Neural progenitor cell (in vitro differentiated cells): ENCODE measurements at regions not wholly inside any gene's neighbourhood (a gene's known extent, or its start where the extent isn't known, plus 50 kb on each side); places are given as distances from the start of the nearest gene placed in this dataset.

Experiments
- DNase-seq: peaks from one replicate; pipeline ENCODE4 v3.0.0-alpha.2; 2016; ENCODE audit warnings: low spot score
- H2AFZ ChIP-seq: fragments of 200-600 bp; sonication (generic); replicated peaks from 2 replicates; pipeline ENCODE4 v1.6.1; 2016; ENCODE audit warnings: antibody characterized with exemption
- H3F3A ChIP-seq: fragments of 200-600 bp; sonication (generic); 2 replicates; pipeline ENCODE4 v1.6.1; 2016; ENCODE audit warnings: antibody characterized with exemption, low read depth
- H3K27ac ChIP-seq: fragments of 200-600 bp; sonication (generic); 2 replicates; pipeline ENCODE4 v1.5.1; 2016; ENCODE audit warnings: mild to moderate bottlenecking
- H3K27me3 ChIP-seq: fragments of 200-600 bp; sonication (generic); 2 replicates; pipeline ENCODE4 v1.6.1; 2016; ENCODE audit warnings: mild to moderate bottlenecking, moderate library complexity
- H3K36me3 ChIP-seq: fragments of 200-600 bp; sonication (generic); 2 replicates; pipeline ENCODE4 v1.5.1; 2016
- H3K4me1 ChIP-seq: fragments of 200-600 bp; sonication (generic); 2 replicates; pipeline ENCODE4 v1.6.1; 2016; ENCODE audit warnings: mixed run types
- H3K4me2 ChIP-seq: fragments of 200-600 bp; sonication (generic); 2 replicates; pipeline ENCODE4 v1.6.1; 2016
- H3K4me3 ChIP-seq: fragments of 200-600 bp; sonication (generic); 2 replicates; pipeline ENCODE4 v1.5.1; 2016
- H3K79me2 ChIP-seq: fragments of 200-600 bp; sonication (generic); 2 replicates; pipeline ENCODE4 v1.6.1; 2016; ENCODE audit warnings: low read depth
- H3K9ac ChIP-seq: fragments of 200-600 bp; sonication (generic); 2 replicates; pipeline ENCODE4 v1.6.1; 2016
- H3K9me3 ChIP-seq: fragments of 200-600 bp; sonication (generic); 2 replicates; pipeline ENCODE4 v1.5.1; 2016; ENCODE audit warnings: low read depth
- H4K20me1 ChIP-seq: fragments of 200-600 bp; sonication (generic); 2 replicates; pipeline ENCODE4 v1.6.1; 2016; ENCODE audit warnings: low read depth
- H3K27ac Mint-ChIP-seq: 3 replicates; pipeline ENCODE4 v1.8.0; 2021; ENCODE audit warnings: mixed read lengths
- H3K27me3 Mint-ChIP-seq: 2 replicates; pipeline ENCODE4 v1.8.0; 2022; ENCODE audit warnings: low read depth, mild to moderate bottlenecking, inconsistent platforms, moderate library complexity, mixed read lengths; ENCODE audit not compliant: insufficient read depth
- H3K36me3 Mint-ChIP-seq: 3 replicates; pipeline ENCODE4 v1.8.0; 2021; ENCODE audit warnings: mixed read lengths
- H3K4me1 Mint-ChIP-seq: 3 replicates; pipeline ENCODE4 v1.8.0; 2021; ENCODE audit warnings: mixed read lengths
- H3K4me3 Mint-ChIP-seq: 3 replicates; pipeline ENCODE4 v1.8.0; 2021; ENCODE audit warnings: mild to moderate bottlenecking, moderate library complexity, mixed read lengths
- H3K9me3 Mint-ChIP-seq: 3 replicates; pipeline ENCODE4 v1.8.0; 2020; ENCODE audit warnings: mixed read lengths
- CTCF ChIP-seq: fragments of 200-600 bp; sonication (generic); IDR thresholded peaks from 2 replicates; pipeline ENCODE4 v1.5.1; 2017; ENCODE audit warnings: antibody characterized with exemption, mild to moderate bottlenecking
- EZH2 ChIP-seq: fragments of 200-600 bp; sonication (generic); IDR thresholded peaks from 2 replicates; pipeline ENCODE4 v1.6.1; 2017; ENCODE audit warnings: antibody characterized with exemption, mild to moderate bottlenecking, moderate library complexity
- EZH2phosphoT487 ChIP-seq: fragments of 200-600 bp; sonication (generic); IDR thresholded peaks from 2 replicates; pipeline ENCODE4 v1.6.1; 2017; ENCODE audit warnings: antibody characterized with exemption

DNA sequence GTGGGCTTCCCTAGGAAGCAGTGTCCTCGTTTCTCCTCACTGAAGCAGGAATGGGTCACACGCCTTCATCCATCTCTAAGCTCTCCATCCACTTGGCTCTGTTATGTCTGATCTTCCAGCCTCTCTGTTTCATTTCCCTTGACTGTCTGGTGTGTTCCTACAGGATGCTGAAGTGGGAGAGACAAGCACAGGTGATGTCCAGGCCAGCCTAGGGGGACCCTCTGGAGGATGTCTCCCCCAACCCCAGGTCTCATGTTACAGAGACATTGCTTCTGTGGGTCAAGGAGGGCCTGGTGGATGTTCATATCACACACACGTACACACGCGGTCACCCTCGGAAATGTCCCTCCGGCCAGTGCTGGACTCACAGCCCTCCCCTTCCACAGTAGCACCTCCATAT, 229.9 kb downstream of the CDC5L start:
- Mint-ChIP-seq H3K27ac (no peak overlapping the region), H3K36me3 (no peaks in the 10 kb centered on the region), H3K9me3 (no peaks in the 10 kb centered on the region), H3K4me1 (no peaks in the 10 kb centered on the region), H3K4me3 (no peak overlapping the region), H3K27me3 (peaks cover 2% of the 10 kb centered on the region)
- Histone ChIP-seq H3F3A (no peaks in the 10 kb centered on the region), H3K27me3 (no peaks in the 10 kb centered on the region), H3K36me3 (no peaks in the 10 kb centered on the region), H3K27ac (no peak overlapping the region), H4K20me1 (no peaks in the 10 kb centered on the region), H3K4me3 (no peak overlapping the region), H3K79me2 (no peaks in the 10 kb centered on the region), H3K4me1 (no peaks in the 10 kb centered on the region), H3K4me2 (no peak overlapping the region), H3K9ac (no peak overlapping the region), H3K9me3 (no peaks in the 10 kb centered on the region), H2AFZ (no peak overlapping the region)
- no peak for DNase-seq
- TF ChIP-seq EZH2phosphoT487 (no peak), CTCF (no peak), EZH2 (no peak)

- H3K79me2 ChIP-seq: no peaks in the 10 kb centered on the region
- Mint-ChIP-seq H3K27ac (no peak overlapping the region), H3K4me3 (no peak overlapping the region), H3K27me3 (peaks cover 2% of the 10 kb centered on the region), H3K36me3 (no peaks in the 10 kb centered on the region), H3K4me1 (peaks cover 3% of the 10 kb centered on the region), H3K9me3 (no peaks in the 10 kb centered on the region)
- no peaks in the 10 kb centered on the region for H4K20me1 ChIP-seq
- no peak overlapping the region for H2AFZ ChIP-seq
- H3K27me3 ChIP-seq: no peaks in the 10 kb centered on the region
- no peak overlapping the region for H3K27ac ChIP-seq
- H3F3A ChIP-seq: no peaks in the 10 kb centered on the region
- H3K4me3 ChIP-seq: no peak overlapping the region
- no peaks in the 10 kb centered on the region for H3K9me3 ChIP-seq
- no peak for TF ChIP-seq EZH2
- no peak for TF ChIP-seq EZH2phosphoT487
- TF ChIP-seq CTCF: no peak
- no peaks in the 10 kb centered on the region for H3K4me1 ChIP-seq
- H3K36me3 ChIP-seq: no peaks in the 10 kb centered on the region
- H3K9ac ChIP-seq: no peak overlapping the region
- H3K4me2 ChIP-seq: no peak overlapping the region
- no peak for DNase-seq
Observed at GRCh38 chr6:44618371-44618770, 230.9 kb downstream of the CDC5L start.

DNA sequence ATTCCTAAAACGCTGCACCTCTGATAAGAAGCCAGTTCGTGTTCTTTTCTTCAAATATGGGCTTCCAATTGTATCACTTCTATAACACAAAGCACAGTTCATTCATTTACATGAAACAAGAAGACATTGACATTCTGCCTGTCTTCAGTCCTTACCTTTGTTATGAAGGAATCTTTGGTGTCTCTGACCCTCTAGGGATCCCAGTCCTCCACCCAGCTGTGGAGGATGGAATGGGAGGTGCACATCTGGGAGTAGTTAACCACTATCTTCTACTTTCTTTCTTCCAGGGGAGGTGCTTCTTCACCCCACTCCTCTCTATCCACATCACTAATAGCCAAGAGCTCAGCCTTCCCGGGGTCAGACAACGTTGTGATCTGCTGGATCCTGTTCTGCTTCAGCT, 233.4 kb downstream of the CDC5L start:
- Histone ChIP-seq H3K27ac (no peak overlapping the region), H3K9me3 (no peaks in the 10 kb centered on the region), H3K9ac (no peak overlapping the region), H3K4me2 (no peak overlapping the region), H3K36me3 (no peaks in the 10 kb centered on the region), H2AFZ (no peak overlapping the region), H3K4me1 (peaks cover 11% of the 10 kb centered on the region), H3K79me2 (no peaks in the 10 kb centered on the region), H3F3A (no peaks in the 10 kb centered on the region), H3K4me3 (no peak overlapping the region), H3K27me3 (no peaks in the 10 kb centered on the region), H4K20me1 (no peaks in the 10 kb centered on the region)
- H3K27ac Mint-ChIP-seq: no peak overlapping the region
- no peak for DNase-seq
- TF ChIP-seq EZH2phosphoT487 (no peak), CTCF (no peak), EZH2 (no peak)
- H3K4me1 Mint-ChIP-seq: peaks cover 15% of the 10 kb centered on the region
- H3K36me3 Mint-ChIP-seq: no peaks in the 10 kb centered on the region
- H3K4me3 Mint-ChIP-seq: no peak overlapping the region
- H3K27me3 Mint-ChIP-seq: peaks cover 2% of the 10 kb centered on the region
- no peaks in the 10 kb centered on the region for H3K9me3 Mint-ChIP-seq

DNA sequence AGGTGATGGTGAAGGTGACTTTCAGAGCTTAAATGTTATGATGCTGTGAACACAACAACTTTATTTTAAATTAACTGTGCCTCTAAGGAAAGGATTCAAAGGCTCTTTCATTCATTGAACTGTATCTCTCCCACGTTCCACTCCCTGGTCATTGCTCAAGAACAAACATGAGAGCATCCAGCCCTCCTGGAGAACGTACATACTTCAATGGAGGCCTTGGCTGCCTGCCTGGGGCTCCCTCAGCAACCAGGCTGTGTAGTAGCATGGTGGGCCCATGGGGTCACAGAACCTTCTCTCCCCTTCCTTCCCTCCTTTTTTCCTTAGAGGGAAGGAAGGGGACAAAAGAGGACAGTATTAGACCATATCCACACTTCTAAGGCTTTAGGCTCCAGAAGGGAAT, 234.3 kb downstream of the CDC5L start:
- Mint-ChIP-seq H3K27ac (no peak overlapping the region), H3K36me3 (no peaks in the 10 kb centered on the region), H3K4me3 (no peak overlapping the region), H3K27me3 (peaks cover 2% of the 10 kb centered on the region), H3K4me1 (peaks cover 25% of the 10 kb centered on the region), H3K9me3 (no peaks in the 10 kb centered on the region)
- no peak overlapping the region for H3K4me2 ChIP-seq
- no peak overlapping the region for H2AFZ ChIP-seq
- no peak overlapping the region for H3K4me3 ChIP-seq
- H3K27ac ChIP-seq: no peak overlapping the region
- no peaks in the 10 kb centered on the region for H4K20me1 ChIP-seq
- H3K9ac ChIP-seq: no peak overlapping the region
- peaks cover 11% of the 10 kb centered on the region for H3K4me1 ChIP-seq
- TF ChIP-seq CTCF (no peak), EZH2phosphoT487 (no peak), EZH2 (no peak)
- no peaks in the 10 kb centered on the region for H3F3A ChIP-seq
- no peaks in the 10 kb centered on the region for H3K27me3 ChIP-seq
- no peaks in the 10 kb centered on the region for H3K36me3 ChIP-seq
- no peak for DNase-seq
- no peaks in the 10 kb centered on the region for H3K79me2 ChIP-seq
- no peaks in the 10 kb centered on the region for H3K9me3 ChIP-seq
